ENCODE measurements at regions not wholly inside any gene's neighbourhood (a gene's known extent, or its start where the extent isn't known, plus 50 kb on each side); places are given as distances from the start of the nearest gene placed in this dataset.

DNA sequence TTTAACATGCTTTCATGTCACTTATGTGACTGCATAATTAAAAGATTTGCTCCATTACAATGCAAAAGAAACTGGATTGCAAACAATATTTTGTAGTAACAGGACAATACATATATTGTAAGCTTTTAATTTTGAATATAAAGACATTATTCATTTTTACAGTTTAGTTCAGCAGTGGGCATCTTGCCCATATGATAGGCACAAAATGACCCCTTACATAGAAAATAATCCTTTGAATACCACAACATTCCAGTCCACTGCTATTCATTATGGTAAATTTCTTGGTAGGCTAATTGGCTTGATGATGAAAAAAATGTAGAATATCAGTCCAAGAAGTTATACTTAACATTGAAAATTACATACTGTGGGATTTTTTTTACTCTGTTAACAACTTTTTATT lies 74.1 kb upstream of the LAMA2 start:
- ChIA-PET CTCF (interaction anchor here (1.4 kb wide), 1 partner anchor 17 kb away, joined by 3 read pairs; no protein-coding TSS in a partner anchor), POLR2A (ENCODE audit: unreplicated experiment) (no interaction called here)
- no peak overlapping the region for H3K4me3 ChIP-seq (ENCODE audit: insufficient read depth, low read depth, low read length)
- no peak overlapping the region for H3K27ac ChIP-seq (ENCODE audit: insufficient read depth, low read length)
- no peak overlapping the region for H2AFZ ChIP-seq (replicated peaks; ENCODE audit: low read length, poor library complexity)
- no peak overlapping the region for H4K5ac ChIP-seq (ENCODE audit: low read depth, low read length)
- no peak overlapping the region for H2BK20ac ChIP-seq (ENCODE audit: low read depth, low read length)
- in situ Hi-C loops (cut with MboI; ENCODE audit: low sequenced_read_pairs) (loop anchor here (10.0 kb wide), 1 partner anchor 556 kb away; no protein-coding TSS in a partner anchor), intact Hi-C loops (cut with micrococcal nuclease) (loop anchor here (10.0 kb wide), 1 partner anchor 766 kb away; no protein-coding TSS in a partner anchor), dilution Hi-C loops (cut with HindIII; ENCODE audit: low sequenced_read_pairs, unreplicated experiment) (no loop called here)
- peaks cover 1% of the 10 kb centered on the region; the same call in 1 of the 2 replicates for H3K27me3 ChIP-seq (ENCODE audit: control insufficient read depth, insufficient read depth, low read length)
- no peak overlapping the region for H2AK5ac ChIP-seq (ENCODE audit: low read depth, low read length)
- H4K91ac ChIP-seq (ENCODE audit: insufficient read depth, low read depth, low read length) = no peak overlapping the region
- no peak overlapping the region for H3K18ac ChIP-seq (ENCODE audit: low read depth, low read length)
- H2BK15ac ChIP-seq (ENCODE audit: low read depth, low read length) = no peak overlapping the region
- TF ChIP-seq USF2 (IDR thresholded peaks at IDR 0.05; ENCODE audit: low read depth, low read length) (no peak), MAFK (IDR thresholded peaks at IDR 0.05; ENCODE audit: low read depth, low read length) (no peak), POLR2A (IDR thresholded peaks at IDR 0.05; ENCODE audit: low read depth, low read length) (no peak), MXI1 (IDR thresholded peaks at IDR 0.05; ENCODE audit: borderline replicate concordance, low read depth, low read length) (no peak), BHLHE40 (IDR thresholded peaks at IDR 0.05; ENCODE audit: low read depth, low read length) (no peak), SMC3 (IDR thresholded peaks at IDR 0.05; ENCODE audit: low read depth, low read length) (no peak), CHD1 (IDR thresholded peaks at IDR 0.05; ENCODE audit: low read depth, low read length) (no peak), MAZ (IDR thresholded peaks at IDR 0.05; ENCODE audit: borderline replicate concordance, low read depth, low read length) (no peak), FOS (IDR thresholded peaks at IDR 0.05; ENCODE audit: low read depth, low read length) (no peak), NFE2L2 (IDR thresholded peaks at IDR 0.05; ENCODE audit: low read depth, low read length) (no peak), RAD21 (IDR thresholded peaks at IDR 0.05; ENCODE audit: low read length) (no peak), RCOR1 (IDR thresholded peaks at IDR 0.05; ENCODE audit: insufficient replicate concordance, low read length) (no peak), RFX5 (IDR thresholded peaks at IDR 0.05; ENCODE audit: low read depth, low read length) (no peak), CEBPB (IDR thresholded peaks at IDR 0.05; ENCODE audit: low read depth, low read length) (no peak)
- TF ChIP-seq, protein P1, sequence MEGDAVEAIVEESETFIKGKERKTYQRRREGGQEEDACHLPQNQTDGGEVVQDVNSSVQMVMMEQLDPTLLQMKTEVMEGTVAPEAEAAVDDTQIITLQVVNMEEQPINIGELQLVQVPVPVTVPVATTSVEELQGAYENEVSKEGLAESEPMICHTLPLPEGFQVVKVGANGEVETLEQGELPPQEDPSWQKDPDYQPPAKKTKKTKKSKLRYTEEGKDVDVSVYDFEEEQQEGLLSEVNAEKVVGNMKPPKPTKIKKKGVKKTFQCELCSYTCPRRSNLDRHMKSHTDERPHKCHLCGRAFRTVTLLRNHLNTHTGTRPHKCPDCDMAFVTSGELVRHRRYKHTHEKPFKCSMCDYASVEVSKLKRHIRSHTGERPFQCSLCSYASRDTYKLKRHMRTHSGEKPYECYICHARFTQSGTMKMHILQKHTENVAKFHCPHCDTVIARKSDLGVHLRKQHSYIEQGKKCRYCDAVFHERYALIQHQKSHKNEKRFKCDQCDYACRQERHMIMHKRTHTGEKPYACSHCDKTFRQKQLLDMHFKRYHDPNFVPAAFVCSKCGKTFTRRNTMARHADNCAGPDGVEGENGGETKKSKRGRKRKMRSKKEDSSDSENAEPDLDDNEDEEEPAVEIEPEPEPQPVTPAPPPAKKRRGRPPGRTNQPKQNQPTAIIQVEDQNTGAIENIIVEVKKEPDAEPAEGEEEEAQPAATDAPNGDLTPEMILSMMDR (conservative IDR thresholded peaks at IDR 0.05; ENCODE audit: low read depth, low read length) = no peak
- TF ChIP-seq, protein P2, sequence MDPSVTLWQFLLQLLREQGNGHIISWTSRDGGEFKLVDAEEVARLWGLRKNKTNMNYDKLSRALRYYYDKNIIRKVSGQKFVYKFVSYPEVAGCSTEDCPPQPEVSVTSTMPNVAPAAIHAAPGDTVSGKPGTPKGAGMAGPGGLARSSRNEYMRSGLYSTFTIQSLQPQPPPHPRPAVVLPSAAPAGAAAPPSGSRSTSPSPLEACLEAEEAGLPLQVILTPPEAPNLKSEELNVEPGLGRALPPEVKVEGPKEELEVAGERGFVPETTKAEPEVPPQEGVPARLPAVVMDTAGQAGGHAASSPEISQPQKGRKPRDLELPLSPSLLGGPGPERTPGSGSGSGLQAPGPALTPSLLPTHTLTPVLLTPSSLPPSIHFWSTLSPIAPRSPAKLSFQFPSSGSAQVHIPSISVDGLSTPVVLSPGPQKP (IDR thresholded peaks at IDR 0.05; ENCODE audit: borderline replicate concordance, low read depth, low read length) = no peak
- H2AK9ac ChIP-seq (replicated peaks; ENCODE audit: low read depth, low read length, poor library complexity) = no peak overlapping the region
- H3K4me2 ChIP-seq (ENCODE audit: low read depth, low read length) = no peak overlapping the region
- ATAC-seq (ENCODE audit: low read depth) (no peak), DNase-seq (no peak)
- BruUV-seq (replicated peaks) = no TSS peak
- H3K14ac ChIP-seq (replicated peaks; ENCODE audit: low read depth, low read length) = no peak overlapping the region
- H3K56ac ChIP-seq (ENCODE audit: extremely low read depth, insufficient read depth, low read length) = no peak overlapping the region
- H3K9me3 ChIP-seq (ENCODE audit: control insufficient read depth, insufficient read depth, low read length) = no peaks in the 10 kb centered on the region
- H3K79me1 ChIP-seq (ENCODE audit: low read depth in 1 of 2, low read length in 2 of 2) = no peaks in the 10 kb centered on the region
- H2BK5ac ChIP-seq (ENCODE audit: low read depth, low read length, poor library complexity, severe bottlenecking) = no peak overlapping the region
- H2BK120ac ChIP-seq (ENCODE audit: low read depth, low read length) = no peak overlapping the region
- no peak overlapping the region for H3K9ac ChIP-seq (ENCODE audit: low read depth, low read length)
- no peaks in the 10 kb centered on the region for H3K36me3 ChIP-seq (ENCODE audit: control insufficient read depth, insufficient read depth, low read length)
- H3K9me1 ChIP-seq (ENCODE audit: insufficient read depth, low read length) = no peaks in the 10 kb centered on the region
- H3K23ac ChIP-seq (ENCODE audit: low read depth, low read length) = no peak overlapping the region
- H3K4me1 ChIP-seq (ENCODE audit: control insufficient read depth, insufficient read depth, low read length) = peaks cover 2% of the 10 kb centered on the region; the same call in 1 of the 2 replicates
- H4K20me1 ChIP-seq (ENCODE audit: insufficient read depth, low read length) = no peaks in the 10 kb centered on the region
- H3K4ac ChIP-seq (ENCODE audit: low read depth, low read length) = no peak overlapping the region
- H4K8ac ChIP-seq (ENCODE audit: low read depth in 2 of 2, low read length in 2 of 2) = no peak overlapping the region
